ENCODE measurements at regions not wholly inside any gene's neighbourhood (a gene's known extent, or its start where the extent isn't known, plus 50 kb on each side); places are given as distances from the start of the nearest gene placed in this dataset.

DNA sequence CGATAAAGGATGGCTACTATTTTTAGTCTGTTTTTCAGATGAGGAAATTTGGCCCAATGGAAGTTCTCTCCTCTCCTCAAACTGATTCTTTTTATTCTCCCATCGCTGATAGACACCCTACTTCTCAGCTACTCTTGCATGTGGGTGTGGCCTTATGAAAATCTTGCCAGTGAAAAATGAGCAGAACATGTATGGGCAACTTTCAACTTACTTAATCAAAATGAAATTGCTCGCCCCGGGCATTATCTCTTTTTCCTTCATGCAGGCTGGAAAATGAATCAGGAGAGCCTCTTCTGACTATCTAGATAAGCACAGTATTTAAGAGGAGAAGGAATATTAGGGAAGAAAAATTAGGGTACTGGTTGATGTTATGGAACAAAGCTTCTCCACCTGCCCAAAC is 2354.7 kb upstream of the RAG2 start:
- H3K9ac ChIP-seq (ENCODE audit: extremely low read depth, insufficient read length, low read length): no peak overlapping the region
- H3K4me2 ChIP-seq (ENCODE audit: insufficient read depth, insufficient read length, low read length): no peak overlapping the region
- WGBS (ENCODE audit: extremely low coverage, insufficient read length, low lambda C conversion rate): no CpG with 5 or more reads among the region's 4 CpGs
- no peak overlapping the region for H4K91ac ChIP-seq (ENCODE audit: insufficient read length, low read depth, low read length)
- H3K9me3 Mint-ChIP-seq: no peaks in the 10 kb centered on the region
- H2BK20ac ChIP-seq (ENCODE audit: low read depth, low read length, poor library complexity, severe bottlenecking): no peak overlapping the region
- H3K27ac Mint-ChIP-seq: no peak overlapping the region
- no peak overlapping the region for H2BK15ac ChIP-seq (ENCODE audit: low read depth, low read length)
- no peaks in the 10 kb centered on the region for H3K23me2 ChIP-seq (ENCODE audit: insufficient read length, low read depth, low read length, poor library complexity, severe bottlenecking)
- no peaks in the 10 kb centered on the region for H3K27me3 Mint-ChIP-seq (ENCODE audit: low read depth)
- no peak overlapping the region for H2BK12ac ChIP-seq (ENCODE audit: insufficient read length, low read depth, low read length)
- no peaks in the 10 kb centered on the region for H3K9me3 ChIP-seq (ENCODE audit: control insufficient read depth, low read depth, low read length)
- H4K8ac ChIP-seq (replicated peaks; ENCODE audit: insufficient read length, low read depth, low read length): no peak overlapping the region
- H3K79me2 ChIP-seq (ENCODE audit: insufficient read depth, low read length): no peaks in the 10 kb centered on the region
- H2AFZ ChIP-seq (ENCODE audit: low read length): no peak overlapping the region
- no peak overlapping the region for H3T11ph ChIP-seq (ENCODE audit: low read length)
- no peak overlapping the region for H3K27ac ChIP-seq (ENCODE audit: insufficient read length, low read depth, low read length)
- no peak overlapping the region for H3K56ac ChIP-seq (ENCODE audit: insufficient read length, low read depth, low read length)
- no peak overlapping the region for H3K4me3 Mint-ChIP-seq
- no peak overlapping the region for H3K23ac ChIP-seq (ENCODE audit: insufficient read length, low read depth, low read length)
- no peak overlapping the region for H2AK5ac ChIP-seq (ENCODE audit: insufficient read length, low read length)
- no peak overlapping the region for H3K4ac ChIP-seq (ENCODE audit: low read depth, low read length)
- no peak for DNase-seq
- H3K14ac ChIP-seq (ENCODE audit: insufficient read depth, low read length): no peak overlapping the region
- H3K36me3 Mint-ChIP-seq (ENCODE audit: insufficient read depth in 1 of 3, low read depth in 3 of 3): no peaks in the 10 kb centered on the region
- no peaks in the 10 kb centered on the region for H3K4me1 ChIP-seq (ENCODE audit: insufficient read depth, low read length)
- no peaks in the 10 kb centered on the region for H4K20me1 ChIP-seq (ENCODE audit: control insufficient read depth, insufficient read depth, insufficient read length)
- H3K79me1 ChIP-seq (ENCODE audit: insufficient read depth, low read depth, low read length, poor library complexity, severe bottlenecking): no peaks in the 10 kb centered on the region
- no peak for TF ChIP-seq CTCF (conservative IDR thresholded peaks at IDR 0.05)
- no peak overlapping the region for H2BK120ac ChIP-seq (ENCODE audit: low read depth, low read length, poor library complexity, severe bottlenecking)
- no peak overlapping the region for H3K18ac ChIP-seq (ENCODE audit: insufficient read length, low read depth, low read length)
- H4K5ac ChIP-seq (ENCODE audit: insufficient read length, low read depth, low read length): no peak overlapping the region
- no peaks in the 10 kb centered on the region for H3K4me1 Mint-ChIP-seq
- H2BK5ac ChIP-seq (ENCODE audit: insufficient read length, low read length): no peak overlapping the region
- no peaks in the 10 kb centered on the region for H3K27me3 ChIP-seq (ENCODE audit: insufficient read depth, low read length)
